ENCODE measurements at regions not wholly inside any gene's neighbourhood (a gene's known extent, or its start where the extent isn't known, plus 50 kb on each side); places are given as distances from the start of the nearest gene placed in this dataset.

- TF ChIP-seq CTCF (IDR thresholded peaks at IDR 0.05) (no peak), EZH2phosphoT487 (IDR thresholded peaks at IDR 0.05) (no peak)
Measured at GRCh38 chr18:68555879-68556301, 159.0 kb downstream of the TMX3 start.
